Hepatocyte (in vitro differentiated cells): ENCODE measurements at regions not wholly inside any gene's neighbourhood (a gene's known extent, or its start where the extent isn't known, plus 50 kb on each side); places are given as distances from the start of the nearest gene placed in this dataset.

Experiments used
- DNase-seq: peaks from one replicate; pipeline ENCODE4 v3.0.0-alpha.2; 2016; ENCODE audit warnings: low spot score
- H2AFZ ChIP-seq: fragments of 200-600 bp; sonication (generic); 2 replicates; pipeline ENCODE4 v1.6.0; 2016; ENCODE audit warnings: antibody characterized with exemption, mild to moderate bottlenecking
- H3K27ac ChIP-seq: fragments of 200-600 bp; sonication (generic); 2 replicates; pipeline ENCODE4 v1.5.1; 2016; ENCODE audit warnings: mild to moderate bottlenecking
- H3K27me3 ChIP-seq: fragments of 200-600 bp; sonication (generic); 2 replicates; pipeline ENCODE4 v1.6.1; 2016
- H3K36me3 ChIP-seq: fragments of 200-600 bp; sonication (generic); replicated peaks from 2 replicates; pipeline ENCODE4 v1.5.1; 2016; ENCODE audit warnings: low read depth; ENCODE audit not compliant: insufficient read depth
- H3K4me1 ChIP-seq: fragments of 200-600 bp; sonication (generic); 2 replicates; pipeline ENCODE4 v1.5.1; 2016; ENCODE audit warnings: mild to moderate bottlenecking, moderate library complexity; ENCODE audit not compliant: insufficient read depth
- H3K4me2 ChIP-seq: fragments of 200-600 bp; sonication (generic); 2 replicates; pipeline ENCODE4 v1.6.0; 2016
- H3K4me3 ChIP-seq: fragments of 200-600 bp; sonication (generic); 2 replicates; pipeline ENCODE4 v1.5.1; 2016; ENCODE audit warnings: mild to moderate bottlenecking
- H3K79me2 ChIP-seq: fragments of 200-600 bp; sonication (generic); 2 replicates; pipeline ENCODE4 v1.6.0; 2017; ENCODE audit warnings: mild to moderate bottlenecking
- H3K9me2 ChIP-seq: fragments of 200-600 bp; sonication (generic); replicated peaks from 2 replicates; pipeline ENCODE4 v1.6.0; 2017; ENCODE audit warnings: mild to moderate bottlenecking; ENCODE audit not compliant: insufficient read depth
- H3K9me3 ChIP-seq: fragments of 200-600 bp; sonication (generic); 2 replicates; pipeline ENCODE4 v1.5.1; 2016; ENCODE audit warnings: low read depth, mild to moderate bottlenecking
- H4K20me1 ChIP-seq: fragments of 200-600 bp; sonication (generic); 2 replicates; pipeline ENCODE4 v1.6.0; 2016; ENCODE audit warnings: mild to moderate bottlenecking; ENCODE audit not compliant: insufficient read depth, poor library complexity, severe bottlenecking
- EZH2 ChIP-seq: fragments of 200-600 bp; sonication (generic); IDR thresholded peaks from 2 replicates; pipeline ENCODE4 v1.6.1; 2016; ENCODE audit warnings: antibody characterized with exemption, mild to moderate bottlenecking, borderline replicate concordance
- EZH2phosphoT487 ChIP-seq: fragments of 200-600 bp; sonication (generic); IDR thresholded peaks from one replicate; pipeline ENCODE4 v1.6.1; 2018; ENCODE audit warnings: antibody characterized with exemption, mild to moderate bottlenecking, low read depth, moderate library complexity; ENCODE audit not compliant: unreplicated experiment, severe bottlenecking
- WGBS: methylation state at CpG from one replicate; pipeline ENCODE4 v1.1.6; 2016; ENCODE audit warnings: low lambda C conversion rate; ENCODE audit errors: missing lambda C conversion rate; 5-methylcytosine and 5-hydroxymethylcytosine counted together
- TF ChIP-seq, protein P1 (sequence below): fragments of 200-600 bp; sonication (generic); IDR thresholded peaks from 2 replicates; pipeline ENCODE4 v1.5.1; 2016; ENCODE audit warnings: antibody characterized with exemption, mild to moderate bottlenecking; ENCODE audit not compliant: poor library complexity

DNA sequence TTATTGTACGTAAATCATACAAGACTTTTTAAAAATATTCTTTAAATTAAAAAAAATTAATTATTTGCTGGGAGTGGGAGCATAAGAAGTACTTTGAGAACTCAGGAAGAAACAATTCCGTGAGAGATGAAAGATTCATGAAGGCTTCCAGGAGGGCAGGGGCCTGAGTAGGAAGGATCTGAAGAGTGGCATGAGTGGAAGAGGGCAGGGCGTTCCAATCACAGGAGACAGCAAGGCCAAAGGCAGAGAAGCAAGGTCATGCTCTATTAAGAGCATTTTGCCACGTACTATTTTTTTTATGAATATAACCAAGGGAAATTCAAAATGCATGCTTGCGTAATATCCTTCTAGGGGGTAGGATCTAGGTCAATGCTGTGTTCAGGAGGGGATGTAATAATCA is 265.5 kb downstream of the ZNF608 start:
- Histone ChIP-seq H4K20me1 (no peaks in the 10 kb centered on the region), H2AFZ (no peak overlapping the region), H3K79me2 (no peaks in the 10 kb centered on the region), H3K4me2 (no peak overlapping the region), H3K9me2 (no peaks in the 10 kb centered on the region), H3K9me3 (no peaks in the 10 kb centered on the region), H3K36me3 (no peaks in the 10 kb centered on the region), H3K4me1 (peaks cover 7% of the 10 kb centered on the region), H3K27me3 (no peaks in the 10 kb centered on the region), H3K27ac (no peak overlapping the region), H3K4me3 (no peak overlapping the region)
- 94% methylated on average over 5 of the region's 5 CpGs for WGBS
- TF ChIP-seq EZH2phosphoT487 (no peak), EZH2 (no peak)
- TF ChIP-seq, protein P1, sequence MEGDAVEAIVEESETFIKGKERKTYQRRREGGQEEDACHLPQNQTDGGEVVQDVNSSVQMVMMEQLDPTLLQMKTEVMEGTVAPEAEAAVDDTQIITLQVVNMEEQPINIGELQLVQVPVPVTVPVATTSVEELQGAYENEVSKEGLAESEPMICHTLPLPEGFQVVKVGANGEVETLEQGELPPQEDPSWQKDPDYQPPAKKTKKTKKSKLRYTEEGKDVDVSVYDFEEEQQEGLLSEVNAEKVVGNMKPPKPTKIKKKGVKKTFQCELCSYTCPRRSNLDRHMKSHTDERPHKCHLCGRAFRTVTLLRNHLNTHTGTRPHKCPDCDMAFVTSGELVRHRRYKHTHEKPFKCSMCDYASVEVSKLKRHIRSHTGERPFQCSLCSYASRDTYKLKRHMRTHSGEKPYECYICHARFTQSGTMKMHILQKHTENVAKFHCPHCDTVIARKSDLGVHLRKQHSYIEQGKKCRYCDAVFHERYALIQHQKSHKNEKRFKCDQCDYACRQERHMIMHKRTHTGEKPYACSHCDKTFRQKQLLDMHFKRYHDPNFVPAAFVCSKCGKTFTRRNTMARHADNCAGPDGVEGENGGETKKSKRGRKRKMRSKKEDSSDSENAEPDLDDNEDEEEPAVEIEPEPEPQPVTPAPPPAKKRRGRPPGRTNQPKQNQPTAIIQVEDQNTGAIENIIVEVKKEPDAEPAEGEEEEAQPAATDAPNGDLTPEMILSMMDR = no peak
- no peak for DNase-seq

- Histone ChIP-seq H2AFZ (no peak overlapping the region), H3K9me2 (no peaks in the 10 kb centered on the region), H3K4me1 (peaks cover 7% of the 10 kb centered on the region), H4K20me1 (no peaks in the 10 kb centered on the region), H3K27ac (no peak overlapping the region), H3K4me2 (no peak overlapping the region), H3K79me2 (no peaks in the 10 kb centered on the region), H3K4me3 (no peak overlapping the region), H3K9me3 (no peaks in the 10 kb centered on the region), H3K36me3 (no peaks in the 10 kb centered on the region), H3K27me3 (no peaks in the 10 kb centered on the region)
- 63% methylated on average over 1 of the region's 1 CpG for WGBS
- TF ChIP-seq, protein P1 = no peak
- no peak for DNase-seq
Measured at GRCh38 chr5:124480022-124480421, 266.4 kb downstream of the ZNF608 start.

DNA sequence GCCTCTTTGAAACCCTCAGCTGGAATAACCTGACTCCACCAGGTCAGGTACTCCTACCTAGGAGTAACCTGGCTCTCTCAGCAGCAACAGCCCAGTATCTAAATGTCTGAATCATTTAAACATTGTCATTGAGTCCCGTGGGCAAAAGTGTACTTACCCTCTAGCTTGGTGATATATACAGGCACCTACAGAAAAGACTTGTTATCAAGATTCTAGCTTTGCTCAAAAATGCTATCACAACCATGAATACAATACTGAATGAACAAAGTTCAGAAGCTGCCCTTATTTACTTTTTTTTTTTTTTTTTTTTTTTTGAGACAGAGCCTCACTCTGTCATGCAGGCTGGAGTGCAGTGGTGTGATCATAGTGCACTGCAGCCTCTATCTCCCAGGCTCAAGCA is 268.2 kb downstream of the ZNF608 start:
- H2AFZ ChIP-seq = no peak overlapping the region
- peak; percentile 19 for DNase-seq
- no peak for TF ChIP-seq EZH2
- no peak for TF ChIP-seq EZH2phosphoT487
- TF ChIP-seq, protein P1 = no peak
- H3K4me1 ChIP-seq = peaks cover 7% of the 10 kb centered on the region
- no peaks in the 10 kb centered on the region for H3K27me3 ChIP-seq
- no peaks in the 10 kb centered on the region for H3K79me2 ChIP-seq
- no peaks in the 10 kb centered on the region for H3K9me3 ChIP-seq
- H3K27ac ChIP-seq = peak overlapping the region; percentile 44
- no peak overlapping the region for H3K4me3 ChIP-seq
- no peaks in the 10 kb centered on the region for H4K20me1 ChIP-seq
- 39% methylated on average over 1 of the region's 1 CpG for WGBS
- no peaks in the 10 kb centered on the region for H3K9me2 ChIP-seq
- no peaks in the 10 kb centered on the region for H3K36me3 ChIP-seq
- H3K4me2 ChIP-seq = no peak overlapping the region

GRCh38 chr5:124477577-124477976 is 268.9 kb downstream of the ZNF608 start:
- no peaks in the 10 kb centered on the region for H4K20me1 ChIP-seq
- H3K4me2 ChIP-seq = no peak overlapping the region
- no peaks in the 10 kb centered on the region for H3K9me2 ChIP-seq
- no peaks in the 10 kb centered on the region for H3K36me3 ChIP-seq
- WGBS = 77% methylated on average over 2 of the region's 2 CpGs
- H3K79me2 ChIP-seq = no peaks in the 10 kb centered on the region
- no peaks in the 10 kb centered on the region for H3K27me3 ChIP-seq
- H2AFZ ChIP-seq = no peak overlapping the region
- peak overlapping the region; percentile 44 for H3K27ac ChIP-seq
- DNase-seq = no peak
- no peak overlapping the region for H3K4me3 ChIP-seq
- H3K9me3 ChIP-seq = no peaks in the 10 kb centered on the region
- TF ChIP-seq EZH2 = no peak
- TF ChIP-seq, protein P1 = no peak
- no peak for TF ChIP-seq EZH2phosphoT487
- H3K4me1 ChIP-seq = peaks cover 7% of the 10 kb centered on the region
